ENCODE measurements at regions not wholly inside any gene's neighbourhood (a gene's known extent, or its start where the extent isn't known, plus 50 kb on each side); places are given as distances from the start of the nearest gene placed in this dataset.
A peak's percentile ranks its signal among the peaks of the same experiment; 100 is the strongest.

- Histone ChIP-seq H3K27me3 (ENCODE audit: insufficient read depth, low read depth) (no peaks in the 10 kb centered on the region), H3K4me1 (ENCODE audit: low read depth, poor library complexity, severe bottlenecking) (no peaks in the 10 kb centered on the region), H3K4me2 (no peak overlapping the region), H4K20me1 (ENCODE audit: insufficient read depth) (no peaks in the 10 kb centered on the region), H3K4me3 (IDR thresholded peaks at IDR 0.05; ENCODE audit: insufficient read depth, low read depth, low read length) (no peak overlapping the region), H3K79me2 (ENCODE audit: insufficient read depth, low read depth) (no peaks in the 10 kb centered on the region), H3K9ac (no peak overlapping the region), H2AFZ (ENCODE audit: low read depth) (no peak overlapping the region), H3K36me3 (ENCODE audit: insufficient read depth) (no peaks in the 10 kb centered on the region), H3K27ac (no peak overlapping the region)
- no peak for TF ChIP-seq CTCF (conservative IDR thresholded peaks at IDR 0.05; ENCODE audit: low read depth, low read length)
Observed at GRCh38 chr21:24935991-24936390, 671.3 kb downstream of the MRPL39 start.

GRCh38 chr21:24910591-24910990 is 696.7 kb downstream of the MRPL39 start:
- H3K4me2 ChIP-seq, result no peak overlapping the region
- H3K27ac ChIP-seq, result no peak overlapping the region
- no peaks in the 10 kb centered on the region for H4K20me1 ChIP-seq (ENCODE audit: insufficient read depth)
- H3K79me2 ChIP-seq (ENCODE audit: insufficient read depth, low read depth), result no peaks in the 10 kb centered on the region
- no peak overlapping the region for H3K4me3 ChIP-seq (IDR thresholded peaks at IDR 0.05; ENCODE audit: insufficient read depth, low read depth, low read length)
- no peak overlapping the region for H2AFZ ChIP-seq (ENCODE audit: low read depth)
- no peaks in the 10 kb centered on the region for H3K4me1 ChIP-seq (ENCODE audit: low read depth, poor library complexity, severe bottlenecking)
- no peaks in the 10 kb centered on the region for H3K36me3 ChIP-seq (ENCODE audit: insufficient read depth)
- no peaks in the 10 kb centered on the region for H3K27me3 ChIP-seq (ENCODE audit: insufficient read depth, low read depth)
- no peak for TF ChIP-seq CTCF (conservative IDR thresholded peaks at IDR 0.05; ENCODE audit: low read depth, low read length)
- H3K9ac ChIP-seq, result no peak overlapping the region

- Histone ChIP-seq H3K9ac (no peak overlapping the region), H3K36me3 (ENCODE audit: insufficient read depth) (no peaks in the 10 kb centered on the region), H3K4me2 (peak overlapping the region; percentile 61), H3K79me2 (ENCODE audit: insufficient read depth, low read depth) (no peaks in the 10 kb centered on the region), H2AFZ (ENCODE audit: low read depth) (no peak overlapping the region), H3K27ac (no peak overlapping the region), H3K27me3 (ENCODE audit: insufficient read depth, low read depth) (no peaks in the 10 kb centered on the region), H4K20me1 (ENCODE audit: insufficient read depth) (no peaks in the 10 kb centered on the region), H3K4me1 (ENCODE audit: low read depth, poor library complexity, severe bottlenecking) (peaks cover 17% of the 10 kb centered on the region), H3K4me3 (IDR thresholded peaks at IDR 0.05; ENCODE audit: insufficient read depth, low read depth, low read length) (no peak overlapping the region)
- TF ChIP-seq CTCF (conservative IDR thresholded peaks at IDR 0.05; ENCODE audit: low read depth, low read length), result no peak
Observed at GRCh38 chr21:24903994-24904635, 703.2 kb downstream of the MRPL39 start.

GRCh38 chr21:24899138-24899537 is 708.1 kb downstream of the MRPL39 start:
- Histone ChIP-seq H3K27ac (no peak overlapping the region), H4K20me1 (ENCODE audit: insufficient read depth) (no peaks in the 10 kb centered on the region), H3K27me3 (ENCODE audit: insufficient read depth, low read depth) (no peaks in the 10 kb centered on the region), H3K79me2 (ENCODE audit: insufficient read depth, low read depth) (no peaks in the 10 kb centered on the region), H3K36me3 (ENCODE audit: insufficient read depth) (no peaks in the 10 kb centered on the region), H3K9ac (no peak overlapping the region), H2AFZ (ENCODE audit: low read depth) (no peak overlapping the region), H3K4me2 (no peak overlapping the region), H3K4me1 (ENCODE audit: low read depth, poor library complexity, severe bottlenecking) (peaks cover 21% of the 10 kb centered on the region), H3K4me3 (IDR thresholded peaks at IDR 0.05; ENCODE audit: insufficient read depth, low read depth, low read length) (no peak overlapping the region)
- TF ChIP-seq CTCF (conservative IDR thresholded peaks at IDR 0.05; ENCODE audit: low read depth, low read length), result no peak
